Activated T-cell treated with anti-CD3 and anti-CD28 coated beads, Interleukin-2, amount 50 U/mL, for 24 hours (primary cell): ENCODE measurements at regions not wholly inside any gene's neighbourhood (a gene's known extent, or its start where the extent isn't known, plus 50 kb on each side); places are given as distances from the start of the nearest gene placed in this dataset.

ENCODE experiments used
- DNase-seq: peaks from one replicate; pipeline ENCODE4 v3.0.0-alpha.2; 2020
- H3K27ac Mint-ChIP-seq: 2 replicates; pipeline ENCODE4 v1.8.0; 2020; ENCODE audit warnings: mild to moderate bottlenecking, mixed read lengths
- H3K27me3 Mint-ChIP-seq: 2 replicates; pipeline ENCODE4 v1.8.0; 2020; ENCODE audit warnings: mixed read lengths
- H3K36me3 Mint-ChIP-seq: 2 replicates; pipeline ENCODE4 v1.8.0; 2020; ENCODE audit warnings: low read depth, mixed read lengths
- H3K4me1 Mint-ChIP-seq: 2 replicates; pipeline ENCODE4 v1.8.0; 2020; ENCODE audit warnings: low read depth, mixed read lengths
- H3K4me3 Mint-ChIP-seq: 2 replicates; pipeline ENCODE4 v1.8.0; 2020; ENCODE audit warnings: mild to moderate bottlenecking, moderate library complexity, mixed read lengths
- H3K9me3 Mint-ChIP-seq: 2 replicates; pipeline ENCODE4 v1.8.0; 2020; ENCODE audit warnings: mixed read lengths

DNA sequence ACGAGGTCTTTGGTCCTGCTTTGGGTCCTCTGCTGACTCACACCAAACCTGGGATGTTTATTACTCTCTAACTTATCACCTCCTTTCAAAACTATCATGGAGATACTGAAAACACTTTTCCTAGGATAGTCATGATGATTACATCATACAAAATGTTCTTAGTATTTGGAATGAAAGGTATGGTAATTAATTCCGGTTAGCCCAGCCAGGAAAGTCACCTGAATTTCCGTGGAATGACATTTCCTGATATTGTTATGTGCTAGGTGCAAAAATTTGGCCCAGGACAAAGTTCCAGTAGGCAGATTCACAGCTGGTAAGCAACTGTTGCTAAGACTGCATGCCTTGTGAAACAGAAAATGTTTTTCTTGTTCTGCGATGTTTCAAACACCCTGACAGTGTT lies 203.4 kb downstream of the ZNF648 start:
- Mint-ChIP-seq H3K4me1 (no peaks in the 10 kb centered on the region), H3K9me3 (peaks cover 11% of the 10 kb centered on the region), H3K36me3 (no peaks in the 10 kb centered on the region), H3K27me3 (peaks cover 2% of the 10 kb centered on the region), H3K4me3 (no peak overlapping the region), H3K27ac (no peak overlapping the region)
- DNase-seq: no peak
